ENCODE measurements at regions not wholly inside any gene's neighbourhood (a gene's known extent, or its start where the extent isn't known, plus 50 kb on each side); places are given as distances from the start of the nearest gene placed in this dataset.
"Not testable (repeated sequence)": the region's sequence is repeated elsewhere in the genome, so short reads cannot be mapped to it uniquely, and the experiment has no call there.

DNA sequence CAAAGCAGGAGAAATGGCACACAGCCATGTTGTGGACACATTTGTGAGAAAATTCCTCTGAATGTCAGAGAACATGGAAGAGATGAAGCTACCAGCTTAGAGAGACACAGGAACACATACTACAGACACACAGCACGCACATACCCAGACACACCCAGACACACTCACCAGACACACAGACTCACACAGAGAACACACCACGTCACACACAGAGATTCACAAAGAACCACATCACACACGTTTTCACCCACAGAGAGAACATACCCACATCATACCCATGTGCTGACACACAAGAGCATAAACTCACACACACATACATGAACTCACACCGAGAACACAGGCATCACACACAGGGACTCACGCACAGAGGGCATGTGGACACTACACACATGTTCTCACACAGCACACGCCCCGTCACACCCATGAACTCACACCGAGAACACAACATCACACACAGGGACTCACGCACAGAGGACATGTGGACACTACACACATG lies 124.9 kb downstream of the METRNL start:
- DNase-seq (ENCODE audit: low spot score), result no peak

DNA sequence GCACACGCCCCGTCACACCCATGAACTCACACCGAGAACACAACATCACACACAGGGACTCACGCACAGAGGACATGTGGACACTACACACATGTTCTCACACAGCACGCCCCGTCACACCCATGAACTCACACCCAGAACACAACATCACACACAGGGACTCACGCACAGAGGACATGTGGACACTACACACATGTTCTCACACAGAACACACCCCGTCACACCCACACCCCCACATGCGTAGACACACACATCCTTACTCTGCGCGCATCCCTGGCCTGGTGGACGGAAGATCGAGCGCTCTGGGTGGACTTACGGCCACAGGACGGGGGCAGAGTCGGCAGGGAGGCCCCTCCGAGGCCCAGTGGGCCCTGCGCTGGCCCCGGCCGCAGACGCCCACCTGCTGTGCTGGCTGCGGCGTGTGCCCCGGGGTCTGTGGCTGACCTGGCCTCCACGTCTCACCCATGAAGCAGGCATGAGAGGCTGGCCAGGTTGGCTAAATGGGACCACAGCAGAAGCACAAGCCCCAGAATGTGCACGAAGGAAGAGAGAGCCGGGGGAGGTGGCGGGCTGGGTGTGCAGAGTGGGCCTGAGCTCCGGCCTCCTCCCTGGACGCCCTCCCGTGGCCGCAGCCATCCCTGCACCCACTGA lies 125.5 kb downstream of the METRNL start:
- DNase-seq (ENCODE audit: low spot score), result not testable (repeated sequence)

DNA sequence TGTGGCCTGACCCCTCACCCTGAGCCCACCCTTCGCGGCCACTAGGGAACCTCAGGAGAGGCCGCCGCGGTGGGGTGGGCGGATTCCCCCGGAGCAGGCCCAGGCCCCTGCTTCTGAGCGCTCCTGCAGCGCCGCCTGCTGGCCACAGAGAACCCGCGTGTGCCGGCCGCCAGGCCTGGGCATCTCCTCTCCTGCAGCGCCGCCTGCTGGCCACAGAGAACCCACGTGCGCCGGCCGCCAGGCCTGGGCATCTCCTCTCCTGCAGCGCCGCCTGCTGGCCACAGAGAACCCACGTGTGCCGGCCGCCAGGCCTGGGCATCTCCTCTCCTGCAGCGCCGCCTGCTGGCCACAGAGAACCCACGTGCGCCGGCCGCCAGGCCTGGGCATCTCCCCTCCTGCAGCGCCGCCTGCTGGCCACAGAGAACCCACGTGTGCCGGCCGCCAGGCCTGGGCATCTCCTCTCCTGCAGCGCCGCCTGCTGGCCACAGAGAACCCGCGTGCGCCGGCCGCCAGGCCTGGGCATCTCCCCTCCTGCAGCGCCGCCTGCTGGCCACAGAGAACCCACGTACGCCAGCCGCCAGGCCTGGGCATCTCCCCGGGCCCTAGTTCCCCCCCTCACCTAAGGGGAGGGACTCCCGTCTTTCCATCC lies 126.1 kb downstream of the METRNL start:
- peak; percentile 64 for DNase-seq (ENCODE audit: low spot score)

DNA sequence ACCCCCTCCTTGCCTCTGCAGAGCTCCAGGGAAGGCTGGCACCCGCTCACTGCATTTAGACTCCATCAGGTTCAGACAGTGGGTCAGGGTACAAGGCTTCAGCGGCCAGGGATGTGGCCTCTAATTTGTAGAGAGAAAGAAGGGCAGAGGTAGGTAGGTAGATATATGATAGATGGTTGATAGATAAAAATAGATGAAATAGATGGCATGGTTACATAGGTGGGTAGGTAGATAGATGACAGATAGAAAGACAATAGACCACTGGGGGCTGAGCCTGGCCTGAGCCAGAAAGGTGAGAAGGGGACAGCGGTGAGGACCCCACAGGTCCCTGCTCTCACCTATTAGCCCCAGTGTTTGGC lies 126.6 kb downstream of the METRNL start:
- not testable (repeated sequence) for DNase-seq (ENCODE audit: low spot score)

DNA sequence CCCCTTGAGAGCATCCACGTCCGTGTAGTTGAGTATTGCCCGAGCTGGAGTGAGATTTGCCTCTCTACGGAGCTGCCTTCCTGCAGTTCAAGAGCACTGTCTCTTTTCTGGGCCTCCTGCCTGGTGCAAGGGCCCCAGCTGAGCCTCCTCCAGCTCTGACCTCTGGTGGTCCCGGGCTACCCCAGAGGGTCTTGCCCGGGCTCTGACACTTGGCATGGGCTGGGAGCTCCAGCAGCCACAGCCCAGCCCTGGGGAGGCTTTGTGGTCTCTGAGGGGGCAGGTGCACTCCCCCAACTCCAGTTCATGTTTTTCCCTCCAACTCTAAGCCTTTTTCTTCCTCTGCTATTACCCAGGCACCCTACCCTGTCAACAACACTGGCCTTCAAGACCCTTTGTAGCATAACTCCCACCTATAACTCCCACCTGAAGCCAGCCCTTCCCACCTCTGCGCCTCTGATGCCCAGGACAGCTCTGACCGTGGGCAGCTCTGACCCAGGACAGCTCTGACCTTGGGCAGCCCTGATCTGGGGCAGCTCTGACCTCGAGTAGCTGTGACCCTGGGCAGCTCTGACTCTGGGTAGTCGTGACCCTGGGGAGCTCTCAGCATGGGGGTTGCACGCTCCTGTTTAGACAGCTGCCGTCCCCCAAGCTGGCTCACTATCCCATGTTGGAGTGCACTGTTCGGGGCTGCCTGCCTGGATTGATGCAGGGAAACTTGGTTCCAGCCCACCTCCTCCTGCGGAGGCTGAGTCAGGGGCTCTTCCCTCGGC lies 127.6 kb downstream of the METRNL start:
- DNase-seq (ENCODE audit: low spot score), result not testable (repeated sequence)

DNA sequence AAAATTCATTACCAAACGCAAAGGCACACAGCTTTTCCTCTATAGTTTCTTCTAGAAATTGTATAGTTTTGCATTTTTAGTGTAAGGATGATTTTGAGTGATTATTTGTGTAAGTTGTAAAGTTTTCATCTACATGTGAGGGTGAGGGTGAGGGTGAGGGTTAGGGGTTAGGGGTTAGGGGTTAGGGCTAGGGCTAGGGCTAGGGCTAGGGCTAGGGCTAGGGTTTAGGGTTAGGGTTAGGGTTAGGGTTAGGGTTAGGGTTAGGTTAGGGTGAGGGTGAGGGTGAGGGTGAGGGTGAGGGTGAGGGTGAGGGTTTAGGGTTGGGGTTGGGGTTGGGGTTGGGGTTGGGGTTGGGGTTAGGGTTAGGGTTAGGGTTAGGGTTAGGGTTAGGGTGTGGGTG lies 167.6 kb downstream of the METRNL start:
- not testable (repeated sequence) for DNase-seq (ENCODE audit: low spot score)
